Testis (tissue), 2 donors: ENCODE measurements at regions not wholly inside any gene's neighbourhood (a gene's known extent, or its start where the extent isn't known, plus 50 kb on each side); places are given as distances from the start of the nearest gene placed in this dataset.

Experiments
- DNase-seq: peaks from one replicate; pipeline ENCODE4 v3.0.0-alpha.2; 2019
- H3K27ac ChIP-seq, 2 donors: fragments of 200-600 bp; sonication (generic); one replicate each; pipeline ENCODE4 v1.5.1; 2019
- H3K27me3 ChIP-seq: fragments of 200-600 bp; sonication (generic); one replicate; pipeline ENCODE4 v1.5.1; 2019
- H3K36me3 ChIP-seq: fragments of 200-600 bp; sonication (generic); one replicate; pipeline ENCODE4 v1.5.1; 2017; ENCODE audit warnings: low read depth; ENCODE audit errors: missing control alignments
- H3K4me1 ChIP-seq: fragments of 200-600 bp; sonication (generic); one replicate; pipeline ENCODE4 v1.5.1; 2019
- H3K4me3 ChIP-seq, 2 donors: fragments of 200-600 bp; sonication (generic); one replicate each; pipeline ENCODE4 v1.5.1; 2017 to 2019
- H3K9me3 ChIP-seq: fragments of 200-600 bp; sonication (generic); one replicate; pipeline ENCODE4 v1.5.1; 2017
- CTCF ChIP-seq, 3 experiments: fragments of 450-650 bp in 2 of 3; fragments of 200-600 bp in 1 of 3; sonication (generic) in 1 of 3; IDR thresholded peaks; one replicate each; pipeline ENCODE4 v1.5.1; 2016 to 2019; ENCODE audit warnings: antibody characterized with exemption in 3 of 3, mild to moderate bottlenecking in 2 of 3, moderate library complexity in 1 of 3
- POLR2A ChIP-seq: fragments of 450-650 bp; IDR thresholded peaks from one replicate; pipeline ENCODE4 v1.6.1; 2017; ENCODE audit warnings: antibody characterized with exemption, mild to moderate bottlenecking, moderate library complexity
- WGBS, 2 donors: methylation state at CpG; one replicate each; pipeline ENCODE4 v1.1.5; 2018; 5-methylcytosine and 5-hydroxymethylcytosine counted together
- intact Hi-C: fragments of 100-400 bp; cut with DNase I; formaldehyde crosslinking; loops from one replicate; pipeline ENCODE4 v1.15.1; 2023; ENCODE audit warnings: low total_unique reads

- no peaks in the 10 kb centered on the region for H3K4me1 ChIP-seq
- H3K4me3 ChIP-seq: no peak overlapping the region
- H3K9me3 ChIP-seq: no peaks in the 10 kb centered on the region
- intact Hi-C loops: no loop called here
- no peak for TF ChIP-seq CTCF (IDR thresholded peaks at IDR 0.05)
- TF ChIP-seq POLR2A: no peak
- H3K27me3 ChIP-seq: no peaks in the 10 kb centered on the region
- no peak overlapping the region for H3K27ac ChIP-seq
- WGBS, 2 donors: 73 to 82% methylated on average over 5 to 6 of the region's 6 CpGs
- DNase-seq: no peak
- H3K36me3 ChIP-seq: no peaks in the 10 kb centered on the region
Observed at GRCh38 chr19:13621413-13621812, 115.1 kb upstream of the CACNA1A start.

GRCh38 chr19:13619203-13619632 lies 112.9 kb upstream of the CACNA1A start:
- H3K4me3 ChIP-seq: no peak overlapping the region
- H3K9me3 ChIP-seq: no peaks in the 10 kb centered on the region
- intact Hi-C loops: no loop called here
- no peaks in the 10 kb centered on the region for H3K27me3 ChIP-seq
- TF ChIP-seq POLR2A (no peak), CTCF (IDR thresholded peaks at IDR 0.05) (no peak)
- H3K36me3 ChIP-seq: no peaks in the 10 kb centered on the region
- H3K27ac ChIP-seq: no peak overlapping the region
- no peaks in the 10 kb centered on the region for H3K4me1 ChIP-seq
- DNase-seq: no peak

GRCh38 chr19:13615890-13616289 lies 109.6 kb upstream of the CACNA1A start:
- intact Hi-C loops: no loop called here
- H3K4me1 ChIP-seq: no peaks in the 10 kb centered on the region
- TF ChIP-seq POLR2A: no peak
- TF ChIP-seq CTCF (IDR thresholded peaks at IDR 0.05): no peak
- WGBS, 2 donors: 53 to 54% methylated on average over 9 of the region's 9 CpGs
- H3K9me3 ChIP-seq: no peaks in the 10 kb centered on the region
- no peak overlapping the region for H3K27ac ChIP-seq
- no peaks in the 10 kb centered on the region for H3K36me3 ChIP-seq
- no peak for DNase-seq
- no peaks in the 10 kb centered on the region for H3K27me3 ChIP-seq
- H3K4me3 ChIP-seq: no peak overlapping the region

GRCh38 chr19:13613447-13613846 lies 107.2 kb upstream of the CACNA1A start:
- Histone ChIP-seq H3K27ac (no peak overlapping the region), H3K36me3 (no peaks in the 10 kb centered on the region), H3K9me3 (no peaks in the 10 kb centered on the region), H3K4me1 (no peaks in the 10 kb centered on the region), H3K4me3 (no peak overlapping the region), H3K27me3 (no peaks in the 10 kb centered on the region)
- DNase-seq: no peak
- intact Hi-C loops: no loop called here
- no peak for TF ChIP-seq POLR2A
- TF ChIP-seq CTCF (IDR thresholded peaks at IDR 0.05): no peak
- 80 to 86% methylated on average over 13 of the region's 13 CpGs for WGBS, 2 donors

- Histone ChIP-seq H3K36me3 (no peaks in the 10 kb centered on the region), H3K9me3 (no peaks in the 10 kb centered on the region), H3K27me3 (no peaks in the 10 kb centered on the region), H3K4me1 (no peaks in the 10 kb centered on the region), H3K27ac (no peak overlapping the region), H3K4me3 (no peak overlapping the region)
- TF ChIP-seq CTCF (IDR thresholded peaks at IDR 0.05) (no peak), POLR2A (no peak)
- WGBS, 2 donors: 61 to 65% methylated on average over 2 of the region's 2 CpGs
- intact Hi-C loops: no loop called here
- no peak for DNase-seq
Observed at GRCh38 chr19:13611596-13611995, 105.3 kb upstream of the CACNA1A start.
